ENCODE measurements at regions not wholly inside any gene's neighbourhood (a gene's known extent, or its start where the extent isn't known, plus 50 kb on each side); places are given as distances from the start of the nearest gene placed in this dataset.

GRCh38 chr11:101296896-101297295, 167.3 kb upstream of the PGR start:
- Histone ChIP-seq H2AFZ (ENCODE audit: low read depth, low read length) (no peak overlapping the region), H3K9me3 (ENCODE audit: insufficient read depth, low read length) (no peaks in the 10 kb centered on the region), H3K4me2 (ENCODE audit: low read length) (no peak overlapping the region), H3K79me2 (ENCODE audit: low read length) (no peaks in the 10 kb centered on the region), H3K27ac (ENCODE audit: low read length) (no peak overlapping the region), H3K36me3 (replicated peaks; ENCODE audit: low read depth, low read length) (no peaks in the 10 kb centered on the region), H3K4me3 (ENCODE audit: low read length) (no peak overlapping the region), H3K27me3 (ENCODE audit: low read depth, low read length) (no peaks in the 10 kb centered on the region), H4K20me1 (ENCODE audit: insufficient read depth, low read length) (no peaks in the 10 kb centered on the region), H3K9ac (ENCODE audit: low read length) (no peak overlapping the region), H3K4me1 (ENCODE audit: low read length) (no peaks in the 10 kb centered on the region)
- TF ChIP-seq CTCF (IDR thresholded peaks at IDR 0.05; ENCODE audit: low read depth, low read length) (no peak), EZH2phosphoT487 (IDR thresholded peaks at IDR 0.05; ENCODE audit: low read depth) (no peak)

GRCh38 chr11:101292661-101293240, 163.1 kb upstream of the PGR start:
- Histone ChIP-seq H3K79me2 (ENCODE audit: low read length) (no peaks in the 10 kb centered on the region), H3K9me3 (ENCODE audit: insufficient read depth, low read length) (no peaks in the 10 kb centered on the region), H4K20me1 (ENCODE audit: insufficient read depth, low read length) (no peaks in the 10 kb centered on the region), H3K36me3 (replicated peaks; ENCODE audit: low read depth, low read length) (no peaks in the 10 kb centered on the region), H3K4me2 (ENCODE audit: low read length) (no peak overlapping the region), H3K9ac (ENCODE audit: low read length) (no peak overlapping the region), H3K27ac (ENCODE audit: low read length) (no peak overlapping the region), H2AFZ (ENCODE audit: low read depth, low read length) (no peak overlapping the region), H3K4me1 (ENCODE audit: low read length) (no peaks in the 10 kb centered on the region), H3K4me3 (ENCODE audit: low read length) (no peak overlapping the region), H3K27me3 (ENCODE audit: low read depth, low read length) (no peaks in the 10 kb centered on the region)
- no peak for TF ChIP-seq CTCF (IDR thresholded peaks at IDR 0.05; ENCODE audit: low read depth, low read length)
- TF ChIP-seq EZH2phosphoT487 (IDR thresholded peaks at IDR 0.05; ENCODE audit: low read depth): no peak

GRCh38 chr11:101291279-101291678, 161.7 kb upstream of the PGR start:
- no peak overlapping the region for H3K9ac ChIP-seq (ENCODE audit: low read length)
- no peaks in the 10 kb centered on the region for H3K79me2 ChIP-seq (ENCODE audit: low read length)
- H3K27ac ChIP-seq (ENCODE audit: low read length): no peak overlapping the region

GRCh38 chr11:101288392-101288791, 158.8 kb upstream of the PGR start:
- Histone ChIP-seq H2AFZ (ENCODE audit: low read depth, low read length) (no peak overlapping the region), H3K4me2 (ENCODE audit: low read length) (no peak overlapping the region), H3K9me3 (ENCODE audit: insufficient read depth, low read length) (no peaks in the 10 kb centered on the region), H3K79me2 (ENCODE audit: low read length) (no peaks in the 10 kb centered on the region), H3K4me1 (ENCODE audit: low read length) (no peaks in the 10 kb centered on the region), H3K9ac (ENCODE audit: low read length) (no peak overlapping the region), H3K36me3 (replicated peaks; ENCODE audit: low read depth, low read length) (no peaks in the 10 kb centered on the region), H3K27ac (ENCODE audit: low read length) (no peak overlapping the region), H4K20me1 (ENCODE audit: insufficient read depth, low read length) (no peaks in the 10 kb centered on the region), H3K27me3 (ENCODE audit: low read depth, low read length) (no peaks in the 10 kb centered on the region), H3K4me3 (ENCODE audit: low read length) (no peak overlapping the region)
- TF ChIP-seq CTCF (IDR thresholded peaks at IDR 0.05; ENCODE audit: low read depth, low read length) (no peak), EZH2phosphoT487 (IDR thresholded peaks at IDR 0.05; ENCODE audit: low read depth) (no peak)

More at GRCh38 chr11:101291279-101291678, 161.7 kb upstream of the PGR start:
- Histone ChIP-seq H4K20me1 (ENCODE audit: insufficient read depth, low read length) (no peaks in the 10 kb centered on the region), H3K36me3 (replicated peaks; ENCODE audit: low read depth, low read length) (no peaks in the 10 kb centered on the region), H3K4me2 (ENCODE audit: low read length) (no peak overlapping the region), H3K27me3 (ENCODE audit: low read depth, low read length) (no peaks in the 10 kb centered on the region), H2AFZ (ENCODE audit: low read depth, low read length) (no peak overlapping the region), H3K9me3 (ENCODE audit: insufficient read depth, low read length) (no peaks in the 10 kb centered on the region), H3K4me1 (ENCODE audit: low read length) (no peaks in the 10 kb centered on the region), H3K4me3 (ENCODE audit: low read length) (no peak overlapping the region)
- no peak for TF ChIP-seq CTCF (IDR thresholded peaks at IDR 0.05; ENCODE audit: low read depth, low read length)
- no peak for TF ChIP-seq EZH2phosphoT487 (IDR thresholded peaks at IDR 0.05; ENCODE audit: low read depth)
